AG10803 (cell line): ENCODE measurements at regions not wholly inside any gene's neighbourhood (a gene's known extent, or its start where the extent isn't known, plus 50 kb on each side); places are given as distances from the start of the nearest gene placed in this dataset.
A peak's percentile ranks its signal among the peaks of the same experiment; 100 is the strongest.

Source experiments
- DNase-seq: peaks from one replicate; pipeline ENCODE4 v3.0.0; 2010; ENCODE audit warnings: low read depth
- H3K4me3 ChIP-seq: 2 replicates; pipeline ENCODE4 v1.5.1; 2011; ENCODE audit warnings: mild to moderate bottlenecking, low read length, control low read depth
- CTCF ChIP-seq: conservative IDR thresholded peaks from 2 replicates; pipeline ENCODE4 v1.5.1; 2011; ENCODE audit warnings: mild to moderate bottlenecking, low read length, control low read depth, inconsistent platforms

- TF ChIP-seq CTCF, result no peak
- H3K4me3 ChIP-seq, result no peak overlapping the region
- DNase-seq, result no peak
Measured at GRCh38 chr1:222459652-222460051, 88.3 kb downstream of the HHIPL2 start.

GRCh38 chr1:222457513-222457912 is 90.4 kb downstream of the HHIPL2 start:
- DNase-seq, result no peak

GRCh38 chr1:222457084-222457483 is 90.8 kb downstream of the HHIPL2 start:
- no peak overlapping the region for H3K4me3 ChIP-seq
- no peak for DNase-seq
- TF ChIP-seq CTCF, result no peak

More at GRCh38 chr1:222457513-222457912, 90.4 kb downstream of the HHIPL2 start:
- no peak for TF ChIP-seq CTCF
- H3K4me3 ChIP-seq, result no peak overlapping the region

DNA sequence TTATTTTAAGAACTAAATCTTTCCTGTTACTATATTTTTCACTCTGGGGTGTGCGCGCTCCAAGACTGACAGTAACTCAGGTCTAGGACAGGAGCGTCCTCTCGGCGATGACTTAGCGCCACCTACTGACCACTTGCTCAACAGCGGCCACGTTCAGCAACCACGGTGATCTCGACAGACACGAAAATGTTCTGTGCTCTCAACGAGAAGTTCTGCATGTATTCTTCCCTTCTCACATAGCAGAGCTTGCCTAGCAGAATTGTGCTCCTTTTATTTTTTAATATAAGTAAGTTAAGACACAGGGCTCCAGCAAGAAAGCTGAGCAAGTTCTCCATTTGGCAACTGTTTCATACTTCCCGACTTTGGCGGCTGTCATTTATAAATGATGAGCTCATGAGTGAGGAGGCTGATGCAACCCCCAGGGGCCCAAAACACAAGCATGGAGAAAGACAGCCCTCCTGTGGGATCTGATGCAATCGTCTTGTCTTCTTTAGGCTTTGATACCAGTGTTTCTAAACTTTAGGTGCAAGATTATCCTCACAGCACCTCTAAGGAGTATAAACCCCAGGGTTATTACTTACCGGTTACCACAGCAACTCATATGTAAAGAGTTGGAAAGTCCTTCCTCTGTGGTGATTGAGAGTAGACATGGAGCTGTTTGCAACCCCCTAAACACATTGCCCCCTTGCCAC is 92.6 kb downstream of the HHIPL2 start:
- peak overlapping the region; percentile 48 for H3K4me3 ChIP-seq
- DNase-seq, result peak; percentile 90
- TF ChIP-seq CTCF, result peak; percentile 97

DNA sequence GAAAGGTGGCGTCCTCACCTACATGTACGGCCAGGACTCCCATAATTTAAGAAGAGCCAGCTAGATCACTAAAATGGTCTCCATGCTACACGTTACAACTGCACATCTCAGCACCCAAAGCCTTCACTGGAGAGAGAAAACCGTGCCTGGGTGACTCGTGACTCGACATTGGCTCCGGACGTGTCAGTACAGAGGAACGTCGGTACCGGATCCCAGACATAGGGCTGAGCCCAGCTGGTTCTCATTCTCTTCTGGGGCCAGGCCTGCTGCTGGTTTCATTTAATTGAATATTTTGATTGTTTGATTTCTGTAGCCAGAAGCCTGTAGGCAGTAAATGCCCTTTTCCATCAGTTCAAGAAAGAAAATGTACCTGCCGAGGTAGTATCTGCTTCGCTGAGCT is 93.1 kb downstream of the HHIPL2 start:
- peak; percentile 86 for DNase-seq
- no peak for TF ChIP-seq CTCF
- peak overlapping the region; percentile 12 for H3K4me3 ChIP-seq

GRCh38 chr1:222454186-222454585 is 93.7 kb downstream of the HHIPL2 start:
- peak; percentile 85 for DNase-seq
- TF ChIP-seq CTCF, result peak; percentile 29
- no peak overlapping the region for H3K4me3 ChIP-seq

DNA sequence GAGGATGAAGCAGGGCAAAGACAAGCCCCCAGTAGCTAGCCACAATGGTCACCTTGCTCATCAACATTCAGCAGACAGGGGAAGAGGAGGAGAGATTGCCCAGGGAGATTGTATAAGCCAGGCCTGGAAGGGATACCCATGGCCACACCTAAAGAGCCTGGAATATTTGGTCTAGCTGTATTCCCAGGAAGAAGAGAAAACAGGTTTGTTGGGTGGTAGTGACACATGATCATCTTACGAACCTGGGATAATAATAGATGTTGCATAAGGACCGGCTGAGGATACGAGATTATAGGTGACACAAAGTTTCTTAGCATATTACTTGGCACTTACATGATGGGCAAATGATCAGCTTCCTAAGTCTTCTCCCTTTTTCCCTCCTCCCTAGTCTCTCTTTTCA is 95.9 kb downstream of the HHIPL2 start:
- TF ChIP-seq CTCF, result no peak
- DNase-seq, result no peak
- H3K4me3 ChIP-seq, result no peak overlapping the region
